Keratinocyte (primary cell): ENCODE measurements at regions not wholly inside any gene's neighbourhood (a gene's known extent, or its start where the extent isn't known, plus 50 kb on each side); places are given as distances from the start of the nearest gene placed in this dataset.

Experiments
- DNase-seq: peaks from one replicate; pipeline ENCODE4 v3.0.0-alpha.2; 2011; ENCODE audit warnings: low read depth, missing footprints, low spot score
- FAIRE-seq: peaks from 2 replicates; lab custom pipeline; 2011; peaks lifted over from hg19 to GRCh38; lab: Jason Lieb, UNC
- H2AFZ ChIP-seq: 2 replicates; pipeline ENCODE4 v1.6.0; 2012; ENCODE audit warnings: low read length, control low read depth, inconsistent platforms; ENCODE audit not compliant: control insufficient read depth
- H3K27ac ChIP-seq: 2 replicates; pipeline ENCODE4 v1.5.1; 2011; ENCODE audit warnings: low read length; ENCODE audit not compliant: control insufficient read depth, insufficient read depth
- H3K27me3 ChIP-seq: 3 replicates; pipeline ENCODE4 v1.6.0; 2011; ENCODE audit warnings: low read length; ENCODE audit not compliant: control insufficient read depth, insufficient read depth; ENCODE audit errors: extremely low read depth
- H3K36me3 ChIP-seq, 2 experiments: 2 replicates in 1 of 2; 3 replicates in 1 of 2; pipeline ENCODE4 v1.5.1; 2011; ENCODE audit warnings: low read length in 2 of 2, mild to moderate bottlenecking in 1 of 2; ENCODE audit not compliant: control insufficient read depth in 2 of 2, insufficient read depth in 2 of 2; ENCODE audit errors: extremely low read depth in 1 of 2
- H3K4me1 ChIP-seq: 3 replicates; pipeline ENCODE4 v1.5.1; 2011; ENCODE audit warnings: low read length; ENCODE audit not compliant: control insufficient read depth, insufficient read depth; ENCODE audit errors: extremely low read depth
- H3K4me2 ChIP-seq: 3 replicates; pipeline ENCODE4 v1.6.0; 2011; ENCODE audit warnings: low read depth, low read length; ENCODE audit not compliant: control insufficient read depth, insufficient read depth; ENCODE audit errors: extremely low read depth
- H3K4me3 ChIP-seq, 3 experiments: fragments of 200-600 bp in 1 of 3; sonication (generic) in 1 of 3; 2 replicates in 2 of 3; 3 replicates in 1 of 3; pipeline ENCODE4 v1.5.1; 2011 to 2016; ENCODE audit warnings: low read length in 3 of 3, mild to moderate bottlenecking in 3 of 3, control low read depth in 2 of 3, inconsistent platforms in 1 of 3, low read depth in 1 of 3, mixed read lengths in 1 of 3, mixed run types in 1 of 3, moderate library complexity in 1 of 3; ENCODE audit not compliant: control insufficient read depth in 2 of 3, insufficient read depth in 2 of 3; ENCODE audit errors: extremely low read depth in 1 of 3
- H3K79me2 ChIP-seq: 2 replicates; pipeline ENCODE4 v1.6.0; 2012; ENCODE audit warnings: low read length; ENCODE audit not compliant: control insufficient read depth, insufficient read depth
- H3K9ac ChIP-seq: 3 replicates; pipeline ENCODE4 v1.6.0; 2011; ENCODE audit warnings: low read length; ENCODE audit not compliant: control insufficient read depth, insufficient read depth; ENCODE audit errors: extremely low read depth
- H3K9me1 ChIP-seq: 3 replicates; pipeline ENCODE4 v1.6.0; 2011; ENCODE audit warnings: low read length; ENCODE audit not compliant: control insufficient read depth, insufficient read depth; ENCODE audit errors: extremely low read depth
- H3K9me3 ChIP-seq: 2 replicates; pipeline ENCODE4 v1.5.1; 2012; ENCODE audit warnings: low read depth, low read length; ENCODE audit not compliant: control insufficient read depth
- H4K20me1 ChIP-seq: 3 replicates; pipeline ENCODE4 v1.6.0; 2011; ENCODE audit warnings: low read length; ENCODE audit not compliant: control insufficient read depth, insufficient read depth; ENCODE audit errors: extremely low read depth
- CTCF ChIP-seq, 3 experiments: IDR thresholded peaks in 1 of 3; conservative IDR thresholded peaks in 1 of 3; optimal IDR thresholded peaks in 1 of 3; 2 replicates in 2 of 3; 3 replicates in 1 of 3; pipeline versions ENCODE3 to v1.5.1; 2011; ENCODE audit warnings: low read length in 3 of 3, mild to moderate bottlenecking in 3 of 3, moderate library complexity in 2 of 3, control low read depth in 1 of 3, inconsistent platforms in 1 of 3; ENCODE audit not compliant: insufficient read depth in 2 of 3; ENCODE audit errors: extremely low read depth in 1 of 3
- EZH2 ChIP-seq: IDR thresholded peaks from one replicate; pipeline ENCODE4 v1.6.1; 2012; ENCODE audit warnings: inconsistent platforms, mild to moderate bottlenecking, low read length, moderate library complexity
- dilution Hi-C: fragments of 300-500 bp; cut with MboI; formaldehyde crosslinking; loops from one replicate; pipeline ENCODE4 v1.7.0; 2020; ENCODE audit warnings: low sequenced_read_pairs; ENCODE audit not compliant: extremely low pct_ligation_motif_present

GRCh38 chr15:88323468-88323867 is 66.9 kb upstream of the NTRK3 start:
- no peaks in the 10 kb centered on the region for H3K4me1 ChIP-seq
- TF ChIP-seq CTCF (optimal IDR thresholded peaks at IDR 0.05 in 1 of 3, IDR thresholded peaks at IDR 0.05 in 1 of 3, conservative IDR thresholded peaks at IDR 0.05 in 1 of 3; ENCODE audit: extremely low read depth in 1 of 3, insufficient read depth in 2 of 3, low read length in 3 of 3): no peak
- TF ChIP-seq EZH2: no peak
- no peaks in the 10 kb centered on the region for H3K9me1 ChIP-seq
- no peaks in the 10 kb centered on the region for H3K27me3 ChIP-seq
- no peak overlapping the region for H3K4me2 ChIP-seq
- no peak overlapping the region for H3K27ac ChIP-seq
- H3K79me2 ChIP-seq: no peaks in the 10 kb centered on the region
- FAIRE-seq (no peak), DNase-seq (no peak)
- dilution Hi-C loops: no loop called here
- no peak overlapping the region for H3K4me3 ChIP-seq
- H3K9me3 ChIP-seq: no peaks in the 10 kb centered on the region
- no peak overlapping the region for H2AFZ ChIP-seq
- no peak overlapping the region for H3K9ac ChIP-seq
- H3K36me3 ChIP-seq: no peaks in the 10 kb centered on the region
- H4K20me1 ChIP-seq: no peaks in the 10 kb centered on the region

- no peak overlapping the region for H3K4me3 ChIP-seq
- no peaks in the 10 kb centered on the region for H3K9me3 ChIP-seq
- H3K4me1 ChIP-seq: no peaks in the 10 kb centered on the region
- H3K36me3 ChIP-seq: no peaks in the 10 kb centered on the region
- H3K27ac ChIP-seq: no peak overlapping the region
- TF ChIP-seq CTCF (optimal IDR thresholded peaks at IDR 0.05 in 1 of 3, IDR thresholded peaks at IDR 0.05 in 1 of 3, conservative IDR thresholded peaks at IDR 0.05 in 1 of 3; ENCODE audit: extremely low read depth in 1 of 3, insufficient read depth in 2 of 3, low read length in 3 of 3): no peak
- TF ChIP-seq EZH2: no peak
- dilution Hi-C loops: no loop called here
- no peaks in the 10 kb centered on the region for H3K79me2 ChIP-seq
- no peak for DNase-seq
- H3K4me2 ChIP-seq: no peak overlapping the region
- no peaks in the 10 kb centered on the region for H4K20me1 ChIP-seq
- H2AFZ ChIP-seq: no peak overlapping the region
- FAIRE-seq: no peak
- H3K27me3 ChIP-seq: no peaks in the 10 kb centered on the region
- no peaks in the 10 kb centered on the region for H3K9me1 ChIP-seq
- no peak overlapping the region for H3K9ac ChIP-seq
Observed at GRCh38 chr15:88322461-88322860, 65.9 kb upstream of the NTRK3 start.
